ENCODE measurements at regions not wholly inside any gene's neighbourhood (a gene's known extent, or its start where the extent isn't known, plus 50 kb on each side); places are given as distances from the start of the nearest gene placed in this dataset.

- Histone ChIP-seq H3K4me3 (ENCODE audit: insufficient read depth, low read length, poor library complexity, severe bottlenecking) (no peak overlapping the region), H3F3A (ENCODE audit: insufficient read depth) (no peaks in the 10 kb centered on the region), H4K20me1 (ENCODE audit: low read depth, low read length) (no peaks in the 10 kb centered on the region), H3K79me2 (ENCODE audit: insufficient read depth, low read length) (no peaks in the 10 kb centered on the region), H2AFZ (ENCODE audit: low read depth, low read length, severe bottlenecking) (no peak overlapping the region), H3K36me3 (ENCODE audit: low read length) (no peaks in the 10 kb centered on the region), H3K9ac (ENCODE audit: low read length) (no peak overlapping the region), H3K4me2 (ENCODE audit: low read depth, low read length, poor library complexity, severe bottlenecking) (no peak overlapping the region), H3K27me3 (ENCODE audit: low read length) (0 out of 2 replicates have a peak, but pooled peaks cover 3% of the 10 kb centered on the region), H3K9me3 (ENCODE audit: insufficient read depth, low read length) (no peaks in the 10 kb centered on the region), H3K27ac (ENCODE audit: low read depth, low read length) (no peak overlapping the region), H3K9me2 (replicated peaks; ENCODE audit: insufficient read depth, low read length) (no peaks in the 10 kb centered on the region)
- TF ChIP-seq EZH2phosphoT487 (conservative IDR thresholded peaks at IDR 0.05; ENCODE audit: low read length) (no peak), CTCF (IDR thresholded peaks at IDR 0.05; ENCODE audit: insufficient read depth, low read length, poor library complexity, severe bottlenecking) (no peak)
These were observed 119.7 kb upstream of the NIPBL start for GRCh38 chr5:36756848-36757247.

GRCh38 chr5:36759117-36759516 is 117.5 kb upstream of the NIPBL start:
- H3K79me2 ChIP-seq (ENCODE audit: insufficient read depth, low read length): no peaks in the 10 kb centered on the region
- H3F3A ChIP-seq (ENCODE audit: insufficient read depth): no peaks in the 10 kb centered on the region
- H3K9me2 ChIP-seq (replicated peaks; ENCODE audit: insufficient read depth, low read length): no peaks in the 10 kb centered on the region
- no peak overlapping the region for H3K4me3 ChIP-seq (ENCODE audit: insufficient read depth, low read length, poor library complexity, severe bottlenecking)
- no peak overlapping the region for H3K4me2 ChIP-seq (ENCODE audit: low read depth, low read length, poor library complexity, severe bottlenecking)
- no peak overlapping the region for H3K27ac ChIP-seq (ENCODE audit: low read depth, low read length)
- H3K9ac ChIP-seq (ENCODE audit: low read length): no peak overlapping the region
- no peak overlapping the region for H2AFZ ChIP-seq (ENCODE audit: low read depth, low read length, severe bottlenecking)
- no peaks in the 10 kb centered on the region for H3K9me3 ChIP-seq (ENCODE audit: insufficient read depth, low read length)
- H3K36me3 ChIP-seq (ENCODE audit: low read length): no peaks in the 10 kb centered on the region
- H3K27me3 ChIP-seq (ENCODE audit: low read length): 0 out of 2 replicates have a peak, but pooled peaks cover 4% of the 10 kb centered on the region
- TF ChIP-seq EZH2phosphoT487 (conservative IDR thresholded peaks at IDR 0.05; ENCODE audit: low read length) (no peak), CTCF (IDR thresholded peaks at IDR 0.05; ENCODE audit: insufficient read depth, low read length, poor library complexity, severe bottlenecking) (no peak)
- H4K20me1 ChIP-seq (ENCODE audit: low read depth, low read length): no peaks in the 10 kb centered on the region

GRCh38 chr5:36763454-36763853 is 113.1 kb upstream of the NIPBL start:
- Histone ChIP-seq H3K79me2 (ENCODE audit: insufficient read depth, low read length) (no peaks in the 10 kb centered on the region), H4K20me1 (ENCODE audit: low read depth, low read length) (no peaks in the 10 kb centered on the region), H3K9ac (ENCODE audit: low read length) (no peak overlapping the region), H3F3A (ENCODE audit: insufficient read depth) (no peaks in the 10 kb centered on the region), H3K27me3 (ENCODE audit: low read length) (0 out of 2 replicates have a peak, but pooled peaks cover 4% of the 10 kb centered on the region), H3K9me3 (ENCODE audit: insufficient read depth, low read length) (no peaks in the 10 kb centered on the region), H3K4me3 (ENCODE audit: insufficient read depth, low read length, poor library complexity, severe bottlenecking) (no peak overlapping the region), H2AFZ (ENCODE audit: low read depth, low read length, severe bottlenecking) (no peak overlapping the region), H3K27ac (ENCODE audit: low read depth, low read length) (no peak overlapping the region), H3K9me2 (replicated peaks; ENCODE audit: insufficient read depth, low read length) (no peaks in the 10 kb centered on the region), H3K4me2 (ENCODE audit: low read depth, low read length, poor library complexity, severe bottlenecking) (no peak overlapping the region), H3K36me3 (ENCODE audit: low read length) (no peaks in the 10 kb centered on the region)
- TF ChIP-seq CTCF (IDR thresholded peaks at IDR 0.05; ENCODE audit: insufficient read depth, low read length, poor library complexity, severe bottlenecking) (no peak), EZH2phosphoT487 (conservative IDR thresholded peaks at IDR 0.05; ENCODE audit: low read length) (no peak)
